Cardiac muscle cell (in vitro differentiated cells and primary cell): ENCODE measurements at regions not wholly inside any gene's neighbourhood (a gene's known extent, or its start where the extent isn't known, plus 50 kb on each side); places are given as distances from the start of the nearest gene placed in this dataset.
"Not testable (repeated sequence)": the region's sequence is repeated elsewhere in the genome, so short reads cannot be mapped to it uniquely, and the experiment has no call there.

Source experiments
- DNase-seq, 2 donors: peaks; one replicate each; pipeline versions ENCODE4 v3.0.0 to v3.0.0-alpha.2; 2010 to 2017; ENCODE audit warnings: low read depth in 1 of 2, low spot score in 1 of 2
- H3K27ac ChIP-seq: fragments of 200-600 bp; sonication (generic); 2 replicates; pipeline ENCODE4 v1.5.1; 2016
- H3K27me3 ChIP-seq: fragments of 200-600 bp; sonication (generic); 2 replicates; pipeline ENCODE4 v1.6.0; 2016; ENCODE audit warnings: control low read depth
- H3K36me3 ChIP-seq: fragments of 200-600 bp; sonication (generic); 2 replicates; pipeline ENCODE4 v1.5.1; 2016; ENCODE audit warnings: control low read depth
- H3K4me1 ChIP-seq: fragments of 200-600 bp; sonication (generic); 2 replicates; pipeline ENCODE4 v1.8.1; 2017; ENCODE audit warnings: low read depth, mild to moderate bottlenecking, mixed run types
- H3K4me3 ChIP-seq: fragments of 200-600 bp; sonication (generic); 2 replicates; pipeline ENCODE4 v1.5.1; 2016; ENCODE audit warnings: mild to moderate bottlenecking
- H3K9me3 ChIP-seq: fragments of 200-600 bp; sonication (generic); 2 replicates; pipeline ENCODE4 v1.5.1; 2017; ENCODE audit warnings: low read depth, mild to moderate bottlenecking, control low read depth
- CTCF ChIP-seq: IDR thresholded peaks from 2 replicates; pipeline ENCODE4 v1.5.1; 2012; ENCODE audit warnings: low read depth, mild to moderate bottlenecking, low read length

DNA sequence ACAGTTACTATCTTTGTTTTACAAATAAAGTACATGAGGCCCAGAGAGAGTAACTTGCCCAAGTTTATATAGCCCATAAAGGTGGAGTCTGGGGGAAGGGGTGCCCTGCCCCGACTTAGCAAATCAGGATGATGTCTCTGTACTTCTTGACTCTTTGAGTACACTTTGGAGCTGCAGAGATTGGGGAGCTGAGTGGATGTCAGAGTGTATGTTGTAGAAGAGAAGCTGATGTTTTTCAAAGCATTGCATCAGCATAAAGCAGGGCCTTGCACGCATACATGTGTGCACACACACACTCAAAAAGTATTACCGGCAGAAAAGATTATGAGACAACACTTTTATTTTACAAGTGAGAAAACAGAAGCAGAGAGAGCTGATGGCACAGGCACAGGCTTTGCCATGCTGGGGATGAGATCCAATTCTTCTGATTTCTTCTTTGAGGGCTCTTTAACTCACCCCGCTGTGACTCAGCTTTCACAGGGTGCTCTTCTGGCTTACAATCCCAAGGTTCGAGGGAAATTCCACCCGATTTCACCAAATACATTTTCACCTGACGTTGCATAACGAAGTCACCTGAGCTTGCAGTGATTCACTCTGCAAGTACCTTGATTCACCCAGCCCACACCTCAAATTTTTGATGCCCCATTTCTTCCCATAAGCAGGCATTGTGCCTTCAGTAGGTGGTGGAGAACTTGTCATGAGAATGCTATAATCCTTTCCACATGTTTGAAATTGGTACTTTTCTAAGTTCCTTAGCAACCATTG, 292.8 kb upstream of the BOD1L1 start:
- Histone ChIP-seq H3K4me1 (no peaks in the 10 kb centered on the region), H3K36me3 (no peaks in the 10 kb centered on the region), H3K4me3 (no peak overlapping the region), H3K9me3 (no peaks in the 10 kb centered on the region), H3K27me3 (no peaks in the 10 kb centered on the region), H3K27ac (no peak overlapping the region)
- no peak for TF ChIP-seq CTCF
- DNase-seq = peak in 1 of 2 donors; percentile 19

DNA sequence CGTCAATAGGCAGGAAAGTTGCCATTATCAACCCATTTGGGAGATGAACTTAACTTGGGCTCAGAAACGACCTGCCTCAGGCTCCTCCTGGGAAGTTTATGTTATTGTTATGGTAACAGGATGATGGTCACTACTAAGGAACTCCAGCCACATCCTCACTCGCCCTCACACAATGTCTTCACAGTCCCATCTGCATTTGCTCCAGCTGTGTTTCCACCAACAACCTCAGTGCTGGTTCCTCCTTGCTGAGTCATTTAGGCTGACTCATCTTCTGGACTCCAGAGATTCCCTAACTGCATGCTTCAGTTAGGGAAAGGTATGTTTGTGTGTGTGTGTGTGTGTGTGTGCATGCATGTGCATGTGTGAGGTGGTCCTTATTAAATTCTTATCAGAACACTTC, 293.4 kb upstream of the BOD1L1 start:
- H3K4me3 ChIP-seq = no peak overlapping the region
- no peaks in the 10 kb centered on the region for H3K4me1 ChIP-seq
- no peak overlapping the region for H3K27ac ChIP-seq
- H3K9me3 ChIP-seq = no peaks in the 10 kb centered on the region
- DNase-seq = peak in 1 of 2 donors; percentile 99
- H3K36me3 ChIP-seq = no peaks in the 10 kb centered on the region
- TF ChIP-seq CTCF = no peak
- H3K27me3 ChIP-seq = no peaks in the 10 kb centered on the region

DNA sequence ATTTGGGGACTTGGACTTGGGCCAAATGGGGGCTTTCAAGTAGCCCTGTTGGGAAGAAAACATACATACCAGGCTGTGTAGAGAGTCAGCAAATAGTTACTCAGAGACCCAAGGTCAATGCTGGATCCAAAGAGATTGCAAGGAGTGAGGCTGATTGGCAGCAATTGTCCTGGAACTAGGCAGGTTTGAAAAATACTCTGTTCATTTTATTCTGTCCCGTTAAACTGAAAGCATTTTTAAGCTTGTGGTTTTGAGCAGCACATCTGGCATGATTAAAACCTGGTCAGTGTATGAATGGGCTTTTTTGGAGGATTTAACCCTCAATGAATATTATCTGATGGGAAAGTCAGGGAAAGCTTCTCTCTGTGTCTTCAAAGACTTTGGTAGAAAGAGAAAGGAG, 294.3 kb upstream of the BOD1L1 start:
- H3K27ac ChIP-seq = no peak overlapping the region
- peak in 1 of 2 donors; percentile 52 for DNase-seq
- no peaks in the 10 kb centered on the region for H3K27me3 ChIP-seq
- H3K4me1 ChIP-seq = no peaks in the 10 kb centered on the region
- no peaks in the 10 kb centered on the region for H3K36me3 ChIP-seq
- no peak for TF ChIP-seq CTCF
- H3K4me3 ChIP-seq = no peak overlapping the region
- H3K9me3 ChIP-seq = no peaks in the 10 kb centered on the region

DNA sequence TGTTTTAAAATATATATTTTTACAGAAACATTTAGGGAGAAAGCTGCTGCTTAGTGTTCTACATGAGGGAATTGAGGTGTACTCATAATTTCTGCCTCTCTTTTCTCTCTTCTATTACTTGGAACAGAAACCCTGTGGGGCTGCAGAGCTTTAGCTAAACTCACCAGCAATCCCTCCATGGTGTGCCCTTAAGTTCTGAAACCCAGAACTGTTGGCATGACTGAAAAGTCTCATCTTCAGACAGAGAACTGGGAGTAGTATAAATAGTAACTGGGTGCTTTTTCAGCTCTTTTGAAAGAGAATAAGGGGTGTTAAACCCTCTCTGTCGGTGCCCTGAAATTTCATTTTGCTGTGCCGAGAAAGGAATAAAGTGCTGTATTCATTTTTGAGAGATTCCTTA, 294.9 kb upstream of the BOD1L1 start:
- H3K36me3 ChIP-seq = no peaks in the 10 kb centered on the region
- no peaks in the 10 kb centered on the region for H3K4me1 ChIP-seq
- H3K4me3 ChIP-seq = no peak overlapping the region
- H3K9me3 ChIP-seq = no peaks in the 10 kb centered on the region
- H3K27ac ChIP-seq = no peak overlapping the region
- no peaks in the 10 kb centered on the region for H3K27me3 ChIP-seq
- TF ChIP-seq CTCF = no peak
- DNase-seq = no peak

DNA sequence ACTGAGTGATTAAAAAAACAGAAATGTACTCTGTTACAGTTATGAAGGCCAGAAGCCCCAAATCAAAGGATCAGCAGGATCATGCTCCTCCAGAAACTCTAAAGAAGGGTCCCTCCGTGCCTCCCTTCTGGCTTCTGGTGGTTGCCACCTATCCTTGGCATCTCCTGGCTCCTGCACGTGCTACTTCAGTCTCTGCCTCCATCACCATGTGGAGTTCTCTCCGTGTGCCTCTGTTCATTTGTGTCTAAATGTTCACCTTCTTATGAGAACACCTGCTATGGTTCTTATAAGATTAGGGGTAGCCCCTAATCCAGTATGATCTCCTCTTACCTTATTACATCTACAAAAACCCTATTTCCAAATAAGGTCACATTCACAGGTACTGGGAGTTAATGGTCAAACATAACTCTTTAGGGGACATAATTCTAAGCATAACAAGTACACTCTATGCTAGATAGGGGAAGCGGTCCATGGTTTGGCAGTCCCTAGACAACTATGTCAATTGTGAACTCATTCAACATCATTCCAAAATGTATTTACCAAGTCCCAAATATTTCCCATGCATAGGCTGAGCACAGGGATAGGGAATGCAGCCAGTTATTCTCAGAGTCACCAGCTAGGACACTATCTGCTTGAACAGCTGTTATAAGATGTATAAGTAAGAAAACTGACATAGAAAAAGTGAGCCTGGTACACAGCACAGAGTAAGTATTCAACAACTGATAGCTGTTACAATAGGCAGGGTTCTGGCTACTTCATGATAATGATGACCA, 295.5 kb upstream of the BOD1L1 start:
- TF ChIP-seq CTCF = no peak
- no peak for DNase-seq
- no peak overlapping the region for H3K27ac ChIP-seq
- H3K27me3 ChIP-seq = no peaks in the 10 kb centered on the region
- no peaks in the 10 kb centered on the region for H3K4me1 ChIP-seq
- no peak overlapping the region for H3K4me3 ChIP-seq
- H3K9me3 ChIP-seq = no peaks in the 10 kb centered on the region
- no peaks in the 10 kb centered on the region for H3K36me3 ChIP-seq

GRCh38 chr4:13924900-13925299, 297.4 kb upstream of the BOD1L1 start:
- not testable (repeated sequence) for H3K9me3 ChIP-seq, DNase-seq, H3K27me3 ChIP-seq, H3K36me3 ChIP-seq, H3K4me3 ChIP-seq, H3K27ac ChIP-seq, H3K4me1 ChIP-seq
